K562 (cell line): ENCODE measurements at regions not wholly inside any gene's neighbourhood (a gene's known extent, or its start where the extent isn't known, plus 50 kb on each side); places are given as distances from the start of the nearest gene placed in this dataset.

ENCODE experiments used
- ATAC-seq: fragments of 200-7000 bp; cut with Tn5 transposase; 3 replicates; pipeline ENCODE4 v1.9.1; 2020; ENCODE audit warnings: moderate library complexity
- BruUV-seq: library from RNA; stranded (reverse); fragments of 400-500 nt; replicated peaks from 2 replicates; lab custom pipeline; 2021; lab: Mats Ljungman, UMichigan
- CTCF ChIA-PET: fragments of 300-600 bp; formaldehyde crosslinking; extraction: SDS; loops from one replicate; lab custom pipeline; 2021; ENCODE audit warnings: low intra/inter-chr PET ratio; lab: Yijun Ruan, JAX
- POLR2A ChIA-PET: fragments of 300-600, 350-650 bp; sonication (Branson Sonifier 250); formaldehyde crosslinking; extraction: SDS; loops from one replicate; lab custom pipeline; 2021; ENCODE audit warnings: antibody characterized with exemption, inconsistent platforms; lab: Yijun Ruan, JAX
- DNase-seq, 4 experiments: peaks; one replicate each; pipeline versions ENCODE4 v3.0.0 to v3.0.0-alpha.2; 2011 to 2018; ENCODE audit warnings: low spot score in 3 of 4, mixed read lengths in 3 of 4; ENCODE audit errors: extremely low read depth in 1 of 4
- FAIRE-seq: peaks from 2 replicates; lab custom pipeline; 2011; peaks lifted over from hg19 to GRCh38; lab: Jason Lieb, UNC
- H2AFZ ChIP-seq: 2 replicates; pipeline ENCODE4 v1.6.0; 2011; ENCODE audit warnings: low read depth, low read length, control low read depth, inconsistent platforms
- H3K27ac ChIP-seq: fragments of 200-600 bp; 3 replicates; pipeline ENCODE4 v1.8.0; 2011; ENCODE audit warnings: low read depth, mild to moderate bottlenecking, control low read depth, inconsistent platforms, low read length, moderate library complexity, mixed read lengths; ENCODE audit errors: extremely low read depth
- H3K27me3 ChIP-seq, 2 experiments: fragments of 300-600 bp in 1 of 2; 2 replicates in 1 of 2; 3 replicates in 1 of 2; pipeline versions ENCODE4 v1.6.0 to v1.8.0; 2011; ENCODE audit warnings: inconsistent platforms in 2 of 2, low read length in 2 of 2, mild to moderate bottlenecking in 1 of 2, mixed read lengths in 1 of 2, moderate library complexity in 1 of 2; ENCODE audit not compliant: control insufficient read depth in 2 of 2, insufficient read depth in 2 of 2
- H3K36me3 ChIP-seq: fragments of 300-600 bp; 3 replicates; pipeline ENCODE4 v1.8.0; 2011; ENCODE audit warnings: mild to moderate bottlenecking, low read length, inconsistent platforms; ENCODE audit not compliant: control insufficient read depth, insufficient read depth
- H3K4me1 ChIP-seq, 2 experiments: fragments of 200-600 bp in 1 of 2; replicated peaks in 1 of 2; 2 replicates in 1 of 2; 3 replicates in 1 of 2; pipeline versions ENCODE4 v1.5.1 to v1.8.0; 2011; ENCODE audit warnings: inconsistent platforms in 2 of 2, low read length in 2 of 2, mild to moderate bottlenecking in 1 of 2, mixed read lengths in 1 of 2, moderate library complexity in 1 of 2; ENCODE audit not compliant: control insufficient read depth in 2 of 2, insufficient read depth in 2 of 2
- H3K4me2 ChIP-seq: 2 replicates; pipeline ENCODE4 v1.6.1; 2011; ENCODE audit warnings: low read length, control low read depth, inconsistent platforms, mixed read lengths; ENCODE audit not compliant: insufficient read depth
- H3K4me3 ChIP-seq: fragments of 200-600 bp; sonication (generic), shearing (Covaris generic); 2 replicates; pipeline ENCODE4 v1.5.1; 2016; ENCODE audit warnings: control low read depth, inconsistent platforms
- H3K79me2 ChIP-seq: fragments of 200-600 bp; 3 replicates; pipeline ENCODE4 v1.8.0; 2011; ENCODE audit warnings: low read length, inconsistent platforms; ENCODE audit not compliant: control insufficient read depth, insufficient read depth
- H3K9ac ChIP-seq, 2 experiments: 2 replicates each; pipeline versions ENCODE4 v1.6.0 to v1.6.1; 2011; ENCODE audit warnings: low read depth in 2 of 2, low read length in 2 of 2, control low read depth in 1 of 2, inconsistent platforms in 1 of 2, mild to moderate bottlenecking in 1 of 2, mixed read lengths in 1 of 2; ENCODE audit not compliant: insufficient read depth in 1 of 2
- H3K9me1 ChIP-seq: one replicate; pipeline ENCODE4 v1.6.0; 2011; ENCODE audit warnings: inconsistent platforms, mild to moderate bottlenecking, low read length, moderate library complexity; ENCODE audit not compliant: control insufficient read depth, insufficient read depth
- H3K9me3 ChIP-seq: replicated peaks from 2 replicates; pipeline ENCODE4 v1.5.1; 2011; ENCODE audit warnings: low read depth, low read length, inconsistent platforms; ENCODE audit not compliant: control insufficient read depth, insufficient read depth
- H4K20me1 ChIP-seq: replicated peaks from 2 replicates; pipeline ENCODE4 v1.6.1; 2011; ENCODE audit warnings: low read length, inconsistent platforms, mixed read lengths; ENCODE audit not compliant: control insufficient read depth, insufficient read depth
- ARHGAP35 ChIP-seq: fragments of 450-650 bp; IDR thresholded peaks from 2 replicates; pipeline ENCODE4 v1.6.1; 2018; ENCODE audit not compliant: partially characterized antibody
- CBFA2T2 ChIP-seq: fragments of 450-650 bp; conservative IDR thresholded peaks from 2 replicates; pipeline ENCODE4 v1.6.1; 2017; ENCODE audit warnings: mild to moderate bottlenecking
- GABPA ChIP-seq: fragments of 200-800 bp; sonication (Bioruptor generic); conservative IDR thresholded peaks from 2 replicates; pipeline ENCODE4 v1.6.1; 2016; ENCODE audit warnings: low read depth, missing genetic modification characterization, missing compliant biosample characterization
- NFYB ChIP-seq: IDR thresholded peaks from 2 replicates; pipeline ENCODE4 v1.6.1; 2011; ENCODE audit warnings: mild to moderate bottlenecking, moderate library complexity; ENCODE audit not compliant: insufficient read length; ENCODE audit errors: extremely low read depth
- PCBP1 ChIP-seq: fragments of 200-400 bp; formaldehyde crosslinking; IDR thresholded peaks from 2 replicates; pipeline ENCODE4 v1.6.1; 2018; ENCODE audit warnings: mild to moderate bottlenecking, low read depth, low read length; ENCODE audit not compliant: poor library complexity, severe bottlenecking
- RFX5 ChIP-seq: IDR thresholded peaks from 2 replicates; pipeline ENCODE4 v1.6.1; 2011; ENCODE audit warnings: low read depth, mild to moderate bottlenecking, improper control_type of control experiment, low read length
- ZNF12 ChIP-seq: sonication (generic); formaldehyde crosslinking; IDR thresholded peaks from 2 replicates; pipeline ENCODE4 v1.4.0; 2020; ENCODE audit warnings: mild to moderate bottlenecking, missing genetic modification reagents
- ZNF165 ChIP-seq: fragments of 250-450 bp; sonication (Bioruptor Pico); IDR thresholded peaks from 2 replicates; pipeline ENCODE4 v1.4.0; 2020; ENCODE audit warnings: borderline replicate concordance
- ZNF431 ChIP-seq: sonication (generic); formaldehyde crosslinking; IDR thresholded peaks from 2 replicates; pipeline ENCODE4 v1.8.0; 2022; ENCODE audit warnings: mild to moderate bottlenecking, missing genetic modification reagents
- WGBS: fragments of 100-300 bp; shearing (Covaris generic); methylation state at CpG from one replicate; pipeline ENCODE4 v1.1.6; 2016; ENCODE audit warnings: low coverage, mixed read lengths; ENCODE audit not compliant: insufficient coverage; ENCODE audit errors: missing lambda C conversion rate; 5-methylcytosine and 5-hydroxymethylcytosine counted together
- in situ Hi-C: fragments of 300-500 bp; cut with MboI; formaldehyde crosslinking; loops from 4 replicates; pipeline ENCODE4 v1.15.0; 2018; ENCODE audit warnings: inconsistent platforms, mixed read lengths
- intact Hi-C: fragments of 100-400 bp; cut with micrococcal nuclease; formaldehyde crosslinking; loops from 2 replicates; pipeline ENCODE4 v1.14.2; 2022
- TF ChIP-seq, protein P1 (sequence below): fragments of 250-450 bp; sonication (Bioruptor Pico); IDR thresholded peaks from 2 replicates; pipeline ENCODE4 v1.5.0; 2020; ENCODE audit warnings: mild to moderate bottlenecking
- TF ChIP-seq, protein P2 (sequence below): fragments of 450-650 bp; IDR thresholded peaks from one replicate; pipeline ENCODE4 v1.6.1; 2018; ENCODE audit warnings: mild to moderate bottlenecking, moderate library complexity; ENCODE audit not compliant: partially characterized antibody
- TF ChIP-seq, protein P3 (sequence below): fragments of 200-800 bp; sonication (Bioruptor generic); IDR thresholded peaks from 2 replicates; pipeline ENCODE4 v1.6.1; 2017; ENCODE audit warnings: missing genetic modification characterization, missing compliant biosample characterization

GRCh38 chr10:10819206-10819856 lies 198.3 kb upstream of the CELF2 start:
- FAIRE-seq (no peak), DNase-seq (no peak), ATAC-seq (no peak)
- no peaks in the 10 kb centered on the region for H3K79me2 ChIP-seq
- WGBS = 5% methylated on average over 5 of the region's 7 CpGs
- H3K4me2 ChIP-seq = no peak overlapping the region
- no peaks in the 10 kb centered on the region for H3K4me1 ChIP-seq
- no TSS peak for BruUV-seq
- CTCF ChIA-PET = no interaction called here
- no peaks in the 10 kb centered on the region for H3K9me1 ChIP-seq
- no peaks in the 10 kb centered on the region for H3K27me3 ChIP-seq
- H3K9me3 ChIP-seq = no peaks in the 10 kb centered on the region
- in situ Hi-C loops = no loop called here
- H4K20me1 ChIP-seq = no peaks in the 10 kb centered on the region
- no peaks in the 10 kb centered on the region for H3K36me3 ChIP-seq
- TF ChIP-seq ZNF431 (CRISPR knock-in tag) = no peak
- no peak for TF ChIP-seq RFX5
- TF ChIP-seq, protein P1, sequence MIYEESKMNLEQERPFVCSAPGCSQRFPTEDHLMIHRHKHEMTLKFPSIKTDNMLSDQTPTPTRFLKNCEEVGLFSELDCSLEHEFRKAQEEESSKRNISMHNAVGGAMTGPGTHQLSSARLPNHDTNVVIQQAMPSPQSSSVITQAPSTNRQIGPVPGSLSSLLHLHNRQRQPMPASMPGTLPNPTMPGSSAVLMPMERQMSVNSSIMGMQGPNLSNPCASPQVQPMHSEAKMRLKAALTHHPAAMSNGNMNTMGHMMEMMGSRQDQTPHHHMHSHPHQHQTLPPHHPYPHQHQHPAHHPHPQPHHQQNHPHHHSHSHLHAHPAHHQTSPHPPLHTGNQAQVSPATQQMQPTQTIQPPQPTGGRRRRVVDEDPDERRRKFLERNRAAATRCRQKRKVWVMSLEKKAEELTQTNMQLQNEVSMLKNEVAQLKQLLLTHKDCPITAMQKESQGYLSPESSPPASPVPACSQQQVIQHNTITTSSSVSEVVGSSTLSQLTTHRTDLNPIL (CRISPR knock-in tag) = no peak
- no peak overlapping the region for H2AFZ ChIP-seq
- no peak overlapping the region for H3K9ac ChIP-seq
- intact Hi-C loops = no loop called here
- H3K27ac ChIP-seq = no peak overlapping the region
- H3K4me3 ChIP-seq = no peak overlapping the region
- POLR2A ChIA-PET = interaction anchor here (1.0 kb wide), 1 partner anchor 19 kb away, joined by 4 read pairs; no protein-coding TSS in a partner anchor

GRCh38 chr10:10821926-10822325 lies 195.7 kb upstream of the CELF2 start:
- Histone ChIP-seq H2AFZ (no peak overlapping the region), H3K9me3 (no peaks in the 10 kb centered on the region), H3K36me3 (no peaks in the 10 kb centered on the region), H3K27me3 (no peaks in the 10 kb centered on the region), H3K4me3 (no peak overlapping the region), H3K27ac (no peak overlapping the region), H3K79me2 (no peaks in the 10 kb centered on the region), H4K20me1 (no peaks in the 10 kb centered on the region), H3K4me2 (no peak overlapping the region), H3K9me1 (no peaks in the 10 kb centered on the region), H3K9ac (no peak overlapping the region), H3K4me1 (no peaks in the 10 kb centered on the region)
- in situ Hi-C loops = no loop called here
- no TSS peak for BruUV-seq
- ATAC-seq = no peak
- DNase-seq = no peak
- WGBS = 0% methylated on average over 6 of the region's 6 CpGs
- ChIA-PET CTCF (no interaction called here), POLR2A (no interaction called here)
- intact Hi-C loops = no loop called here
- FAIRE-seq = no peak
- TF ChIP-seq NFYB = no peak
- no peak for TF ChIP-seq ZNF165 (CRISPR knock-in tag)
- TF ChIP-seq CBFA2T2 = no peak
- TF ChIP-seq PCBP1 = no peak
- TF ChIP-seq ZNF12 (CRISPR knock-in tag) = no peak
- no peak for TF ChIP-seq ARHGAP35
- no peak for TF ChIP-seq GABPA (tag)
- TF ChIP-seq, protein P2, sequence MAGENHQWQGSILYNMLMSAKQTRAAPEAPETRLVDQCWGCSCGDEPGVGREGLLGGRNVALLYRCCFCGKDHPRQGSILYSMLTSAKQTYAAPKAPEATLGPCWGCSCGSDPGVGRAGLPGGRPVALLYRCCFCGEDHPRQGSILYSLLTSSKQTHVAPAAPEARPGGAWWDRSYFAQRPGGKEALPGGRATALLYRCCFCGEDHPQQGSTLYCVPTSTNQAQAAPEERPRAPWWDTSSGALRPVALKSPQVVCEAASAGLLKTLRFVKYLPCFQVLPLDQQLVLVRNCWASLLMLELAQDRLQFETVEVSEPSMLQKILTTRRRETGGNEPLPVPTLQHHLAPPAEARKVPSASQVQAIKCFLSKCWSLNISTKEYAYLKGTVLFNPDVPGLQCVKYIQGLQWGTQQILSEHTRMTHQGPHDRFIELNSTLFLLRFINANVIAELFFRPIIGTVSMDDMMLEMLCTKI = no peak
- TF ChIP-seq, protein P3, sequence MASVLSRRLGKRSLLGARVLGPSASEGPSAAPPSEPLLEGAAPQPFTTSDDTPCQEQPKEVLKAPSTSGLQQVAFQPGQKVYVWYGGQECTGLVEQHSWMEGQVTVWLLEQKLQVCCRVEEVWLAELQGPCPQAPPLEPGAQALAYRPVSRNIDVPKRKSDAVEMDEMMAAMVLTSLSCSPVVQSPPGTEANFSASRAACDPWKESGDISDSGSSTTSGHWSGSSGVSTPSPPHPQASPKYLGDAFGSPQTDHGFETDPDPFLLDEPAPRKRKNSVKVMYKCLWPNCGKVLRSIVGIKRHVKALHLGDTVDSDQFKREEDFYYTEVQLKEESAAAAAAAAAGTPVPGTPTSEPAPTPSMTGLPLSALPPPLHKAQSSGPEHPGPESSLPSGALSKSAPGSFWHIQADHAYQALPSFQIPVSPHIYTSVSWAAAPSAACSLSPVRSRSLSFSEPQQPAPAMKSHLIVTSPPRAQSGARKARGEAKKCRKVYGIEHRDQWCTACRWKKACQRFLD (CRISPR knock-in tag) = no peak
